ENCODE measurements at regions not wholly inside any gene's neighbourhood (a gene's known extent, or its start where the extent isn't known, plus 50 kb on each side); places are given as distances from the start of the nearest gene placed in this dataset.
"Not testable (repeated sequence)": the region's sequence is repeated elsewhere in the genome, so short reads cannot be mapped to it uniquely, and the experiment has no call there.

GRCh38 chrX:77088233-77088632, 359.0 kb upstream of the FGF16 start:
- H3K36me3 Mint-ChIP-seq: no peaks in the 10 kb centered on the region

GRCh38 chrX:77114501-77114900, 332.7 kb upstream of the FGF16 start:
- Mint-ChIP-seq H3K4me1 (no peaks in the 10 kb centered on the region), H3K9me3 (no peaks in the 10 kb centered on the region)

More at GRCh38 chrX:77088233-77088632, 359.0 kb upstream of the FGF16 start:
- POLR2A ChIA-PET: no interaction called here
- peaks cover 0 to 6% (median 0%) of the 10 kb centered on the region in 9 donors for H3K9me3 Mint-ChIP-seq
- DNase-seq: no peak
- ATAC-seq: no peak
- H3K27me3 Mint-ChIP-seq: no peaks in the 10 kb centered on the region
- no peaks in the 10 kb centered on the region for H3K4me1 Mint-ChIP-seq
- H3K27ac Mint-ChIP-seq: no peak overlapping the region
- H3K4me3 Mint-ChIP-seq: no peak overlapping the region

GRCh38 chrX:77118686-77119085, 328.5 kb upstream of the FGF16 start:
- POLR2A ChIA-PET: no interaction called here
- no peak overlapping the region for H3K27ac Mint-ChIP-seq
- no peak overlapping the region for H3K4me3 Mint-ChIP-seq
- peaks cover 0 to 7% (median 5%) of the 10 kb centered on the region in 9 donors for H3K9me3 Mint-ChIP-seq
- DNase-seq (no peak), ATAC-seq (no peak)
- no peaks in the 10 kb centered on the region for H3K4me1 Mint-ChIP-seq
- H3K36me3 Mint-ChIP-seq: peaks cover 0 to 2% (median 0%) of the 10 kb centered on the region in 3 donors
- no peaks in the 10 kb centered on the region for H3K27me3 Mint-ChIP-seq

More at GRCh38 chrX:77114501-77114900, 332.7 kb upstream of the FGF16 start:
- ATAC-seq: no peak
- no peak for DNase-seq
- POLR2A ChIA-PET: no interaction called here
- Mint-ChIP-seq H3K36me3 (no peaks in the 10 kb centered on the region), H3K27me3 (no peaks in the 10 kb centered on the region), H3K27ac (no peak overlapping the region), H3K4me3 (no peak overlapping the region)

- no peak for DNase-seq
- POLR2A ChIA-PET: no interaction called here
- Mint-ChIP-seq H3K27ac (no peak overlapping the region), H3K27me3 (no peaks in the 10 kb centered on the region), H3K36me3 (peaks cover 0 to 2% (median 0%) of the 10 kb centered on the region in 3 donors), H3K4me3 (no peak overlapping the region), H3K9me3 (peaks cover 0 to 7% (median 5%) of the 10 kb centered on the region in 9 donors), H3K4me1 (no peaks in the 10 kb centered on the region)
- no peak for ATAC-seq
These were observed 327.5 kb upstream of the FGF16 start for GRCh38 chrX:77119706-77120105.

- POLR2A ChIA-PET, H3K27ac Mint-ChIP-seq, H3K36me3 Mint-ChIP-seq, H3K27me3 Mint-ChIP-seq, DNase-seq, H3K4me3 Mint-ChIP-seq, H3K4me1 Mint-ChIP-seq, ATAC-seq: not testable (repeated sequence)
- H3K9me3 Mint-ChIP-seq: peaks cover 0 to 13% (median 5%) of the 10 kb centered on the region in 9 donors
These were observed 323.3 kb upstream of the FGF16 start for GRCh38 chrX:77123917-77124316.

GRCh38 chrX:77127571-77127970, 319.6 kb upstream of the FGF16 start:
- H3K27ac Mint-ChIP-seq, H3K36me3 Mint-ChIP-seq, DNase-seq, POLR2A ChIA-PET, H3K4me1 Mint-ChIP-seq, H3K4me3 Mint-ChIP-seq, ATAC-seq, H3K27me3 Mint-ChIP-seq: not testable (repeated sequence)
- H3K9me3 Mint-ChIP-seq: peaks cover 0 to 19% (median 5%) of the 10 kb centered on the region in 9 donors

GRCh38 chrX:77143907-77144306, 303.3 kb upstream of the FGF16 start:
- POLR2A ChIA-PET: no interaction called here

GRCh38 chrX:77160301-77160700, 286.9 kb upstream of the FGF16 start:
- Mint-ChIP-seq H3K4me3 (no peak overlapping the region), H3K27ac (no peak overlapping the region), H3K36me3 (peaks cover 0 to 10% (median 0%) of the 10 kb centered on the region in 3 donors), H3K27me3 (no peaks in the 10 kb centered on the region), H3K9me3 (peaks cover 0 to 54% (median 11%) of the 10 kb centered on the region in 9 donors), H3K4me1 (no peaks in the 10 kb centered on the region)
- POLR2A ChIA-PET: no interaction called here
- DNase-seq (peak in 2 of 10 donors; percentile 1 to 3), ATAC-seq (no peak)

More at GRCh38 chrX:77143907-77144306, 303.3 kb upstream of the FGF16 start:
- Mint-ChIP-seq H3K36me3 (peaks cover 0 to 14% (median 0%) of the 10 kb centered on the region in 3 donors), H3K9me3 (peaks cover 0 to 9% (median 3%) of the 10 kb centered on the region in 9 donors), H3K4me3 (no peak overlapping the region), H3K4me1 (no peaks in the 10 kb centered on the region), H3K27me3 (peaks cover 0 to 6% (median 0%) of the 10 kb centered on the region in 5 donors), H3K27ac (no peak overlapping the region)
- DNase-seq: no peak
- ATAC-seq: no peak

GRCh38 chrX:77162777-77163176, 284.4 kb upstream of the FGF16 start:
- ATAC-seq (no peak), DNase-seq (no peak)
- POLR2A ChIA-PET: no interaction called here
- H3K4me3 Mint-ChIP-seq: no peak overlapping the region
- H3K27me3 Mint-ChIP-seq: peaks cover 0 to 5% (median under 1%) of the 10 kb centered on the region in 5 donors
- H3K4me1 Mint-ChIP-seq: no peaks in the 10 kb centered on the region
- no peak overlapping the region for H3K27ac Mint-ChIP-seq
- peaks cover 0 to 55% (median 10%) of the 10 kb centered on the region in 9 donors for H3K9me3 Mint-ChIP-seq
- H3K36me3 Mint-ChIP-seq: peaks cover 0 to 13% (median 0%) of the 10 kb centered on the region in 3 donors

GRCh38 chrX:77167993-77168392, 279.2 kb upstream of the FGF16 start:
- peaks cover 0 to 10% (median 1%) of the 10 kb centered on the region in 5 donors for H3K27me3 Mint-ChIP-seq
- H3K4me1 Mint-ChIP-seq: no peaks in the 10 kb centered on the region
- POLR2A ChIA-PET: no interaction called here
- H3K36me3 Mint-ChIP-seq: peaks cover 0 to 5% (median 0%) of the 10 kb centered on the region in 3 donors
- DNase-seq (no peak), ATAC-seq (no peak)
- no peak overlapping the region for H3K4me3 Mint-ChIP-seq
- peaks cover 0 to 15% (median 2%) of the 10 kb centered on the region in 9 donors for H3K9me3 Mint-ChIP-seq
- peak overlapping the region in 1 of 10 donors; percentile 1 for H3K27ac Mint-ChIP-seq

GRCh38 chrX:77174680-77175519, 272.3 kb upstream of the FGF16 start:
- Mint-ChIP-seq H3K9me3 (peaks cover 0 to 13% (median 0%) of the 10 kb centered on the region in 9 donors), H3K4me1 (no peaks in the 10 kb centered on the region)

GRCh38 chrX:77200663-77201062, 246.5 kb upstream of the FGF16 start:
- Mint-ChIP-seq H3K36me3 (no peaks in the 10 kb centered on the region), H3K27ac (no peak overlapping the region), H3K4me1 (no peaks in the 10 kb centered on the region), H3K9me3 (peaks cover 2 to 19% (median 8%) of the 10 kb centered on the region in 9 donors), H3K27me3 (peaks cover 0 to 4% (median 0%) of the 10 kb centered on the region in 5 donors), H3K4me3 (no peak overlapping the region)
- no peak for ATAC-seq
- DNase-seq: no peak
- POLR2A ChIA-PET: no interaction called here

More at GRCh38 chrX:77174680-77175519, 272.3 kb upstream of the FGF16 start:
- H3K27me3 Mint-ChIP-seq: no peaks in the 10 kb centered on the region
- DNase-seq (no peak), ATAC-seq (no peak)
- POLR2A ChIA-PET: no interaction called here
- no peaks in the 10 kb centered on the region for H3K36me3 Mint-ChIP-seq
- no peak overlapping the region for H3K4me3 Mint-ChIP-seq
- no peak overlapping the region for H3K27ac Mint-ChIP-seq

- H3K27ac Mint-ChIP-seq: no peak overlapping the region
These were observed 224.1 kb upstream of the FGF16 start for GRCh38 chrX:77223046-77223445.

More at GRCh38 chrX:77223046-77223445, 224.1 kb upstream of the FGF16 start:
- ATAC-seq (no peak), DNase-seq (no peak)
- Mint-ChIP-seq H3K4me1 (no peaks in the 10 kb centered on the region), H3K36me3 (no peaks in the 10 kb centered on the region), H3K9me3 (peaks cover 0 to 12% (median 0%) of the 10 kb centered on the region in 9 donors), H3K27me3 (peaks cover 5 to 24% (median 10%) of the 10 kb centered on the region in 5 donors), H3K4me3 (no peak overlapping the region)
- POLR2A ChIA-PET: no interaction called here
